GM12878 (cell line): ENCODE measurements at regions not wholly inside any gene's neighbourhood (a gene's known extent, or its start where the extent isn't known, plus 50 kb on each side); places are given as distances from the start of the nearest gene placed in this dataset.
A peak's percentile ranks its signal among the peaks of the same experiment; 100 is the strongest.

Experiments
- ATAC-seq: fragments of 200-7000 bp; cut with Tn5 transposase; 3 replicates; pipeline ENCODE4 v1.9.1; 2020; ENCODE audit warnings: mild to moderate bottlenecking, moderate library complexity
- BruUV-seq: library from RNA; stranded (reverse); fragments of 400-500 nt; replicated peaks from 2 replicates; lab custom pipeline; 2021; lab: Mats Ljungman, UMichigan
- CTCF ChIA-PET: fragments of 300-600 bp; sonication (Branson Sonifier 250); formaldehyde crosslinking; extraction: SDS; loops from one replicate; lab custom pipeline; 2021; ENCODE audit warnings: inconsistent platforms; lab: Yijun Ruan, JAX
- POLR2A ChIA-PET: fragments of 350-600 bp; formaldehyde crosslinking; extraction: SDS; loops from one replicate; lab custom pipeline; 2021; ENCODE audit warnings: inconsistent platforms; lab: Charles Lee
- RAD21 ChIA-PET: fragments of 300-600 bp; sonication (Branson Sonifier 250); formaldehyde crosslinking; loops from one replicate; lab custom pipeline; 2023; ENCODE audit warnings: antibody characterized with exemption; ENCODE audit not compliant: unreplicated experiment; lab: Charles Lee
- SMC1A ChIA-PET: fragments of 300-600 bp; sonication (Branson Sonifier 250); formaldehyde crosslinking; loops from one replicate; lab custom pipeline; 2023; ENCODE audit not compliant: unreplicated experiment, uncharacterized antibody; lab: Charles Lee
- DNase-seq: peaks from one replicate; pipeline ENCODE4 v3.0.0-alpha.2; 2011; ENCODE audit warnings: low read depth, low spot score
- FAIRE-seq: peaks from 3 replicates; lab custom pipeline; 2011; peaks lifted over from hg19 to GRCh38; lab: Jason Lieb, UNC
- H2AFZ ChIP-seq: 2 replicates; pipeline ENCODE4 v1.6.0; 2011; ENCODE audit warnings: low read depth, low read length, control low read depth; ENCODE audit not compliant: control insufficient read depth
- H3K27ac ChIP-seq: 2 replicates; pipeline ENCODE4 v1.5.1; 2011; ENCODE audit warnings: control low read depth; ENCODE audit not compliant: control insufficient read depth, insufficient read depth
- H3K27me3 ChIP-seq, 2 experiments: replicated peaks in 1 of 2; 2 replicates each; pipeline versions ENCODE4 v1.6.0 to v1.6.1; 2011; ENCODE audit warnings: low read length in 1 of 2; ENCODE audit not compliant: control insufficient read depth in 2 of 2, insufficient read depth in 2 of 2
- H3K36me3 ChIP-seq, 2 experiments: 2 replicates each; pipeline ENCODE4 v1.5.1; 2011; ENCODE audit warnings: low read length in 1 of 2; ENCODE audit not compliant: control insufficient read depth in 2 of 2, insufficient read depth in 2 of 2
- H3K4me1 ChIP-seq: 2 replicates; pipeline ENCODE4 v1.6.1; 2011; ENCODE audit warnings: mild to moderate bottlenecking, low read length, moderate library complexity, mixed read lengths; ENCODE audit not compliant: control insufficient read depth, insufficient read depth
- H3K4me2 ChIP-seq: 2 replicates; pipeline ENCODE4 v1.6.0; 2011; ENCODE audit warnings: control low read depth; ENCODE audit not compliant: control insufficient read depth, insufficient read depth
- H3K4me3 ChIP-seq: fragments of 200-600 bp; sonication (generic); 2 replicates; pipeline ENCODE4 v1.5.1; 2016
- H3K79me2 ChIP-seq: 2 replicates; pipeline ENCODE4 v1.6.0; 2011; ENCODE audit warnings: low read length; ENCODE audit not compliant: control insufficient read depth, insufficient read depth
- H3K9ac ChIP-seq: 2 replicates; pipeline ENCODE4 v1.8.0; 2011; ENCODE audit warnings: low read length, control low read depth, mixed read lengths; ENCODE audit not compliant: control insufficient read depth, insufficient read depth
- H3K9me3 ChIP-seq: replicated peaks from 3 replicates; pipeline ENCODE4 v1.5.1; 2011; ENCODE audit warnings: mild to moderate bottlenecking, low read length; ENCODE audit not compliant: control insufficient read depth, insufficient read depth
- H4K20me1 ChIP-seq: 2 replicates; pipeline ENCODE4 v1.6.0; 2011; ENCODE audit not compliant: control insufficient read depth, insufficient read depth
- BMI1 ChIP-seq: fragments of 450-650 bp; IDR thresholded peaks from 2 replicates; pipeline ENCODE4 v1.6.1; 2016; ENCODE audit warnings: mild to moderate bottlenecking, moderate library complexity, borderline replicate concordance
- CUX1 ChIP-seq: IDR thresholded peaks from 2 replicates; pipeline ENCODE4 v1.6.1; 2012; ENCODE audit warnings: improper control_type of control experiment, low read depth, low read length; ENCODE audit not compliant: insufficient replicate concordance
- FOXK2 ChIP-seq: fragments of 450-650 bp; IDR thresholded peaks from 2 replicates; pipeline ENCODE4 v1.6.1; 2017; ENCODE audit warnings: mild to moderate bottlenecking, moderate library complexity
- MYB ChIP-seq: fragments of 150-350 bp; IDR thresholded peaks from 2 replicates; pipeline ENCODE4 v1.6.1; 2014; ENCODE audit warnings: mild to moderate bottlenecking, low read depth, low read length, borderline replicate concordance
- NR2C2 ChIP-seq: IDR thresholded peaks from 2 replicates; pipeline ENCODE4 v1.6.1; 2011; ENCODE audit warnings: borderline replicate concordance, low read depth; ENCODE audit not compliant: control insufficient read depth, insufficient read length
- RAD51 ChIP-seq: fragments of 450-650 bp; IDR thresholded peaks from 2 replicates; pipeline ENCODE4 v1.6.1; 2016; ENCODE audit warnings: moderate library complexity, mild to moderate bottlenecking, inconsistent platforms
- SIX5 ChIP-seq: IDR thresholded peaks from 2 replicates; pipeline ENCODE4 v1.6.1; 2011; ENCODE audit warnings: mild to moderate bottlenecking, low read depth, low read length, moderate library complexity; ENCODE audit not compliant: severe bottlenecking
- SPI1 ChIP-seq: IDR thresholded peaks from 2 replicates; pipeline ENCODE4 v1.6.1; 2011; ENCODE audit warnings: low read depth, mild to moderate bottlenecking, low read length, moderate library complexity, borderline replicate concordance; ENCODE audit not compliant: insufficient read depth
- SUPT20H ChIP-seq: IDR thresholded peaks from 2 replicates; pipeline ENCODE4 v1.6.1; 2011; ENCODE audit warnings: low read depth, mild to moderate bottlenecking, low read length, moderate library complexity, borderline replicate concordance; ENCODE audit not compliant: control insufficient read depth
- YY1 ChIP-seq: IDR thresholded peaks from 2 replicates; pipeline ENCODE4 v1.6.1; 2011; ENCODE audit warnings: low read depth, mild to moderate bottlenecking, low read length
- WGBS: methylation state at CpG from one replicate; pipeline ENCODE4 v1.1.6; 2016; ENCODE audit warnings: low lambda C conversion rate; ENCODE audit not compliant: insufficient replicate concordance, insufficient coverage; ENCODE audit errors: missing lambda C conversion rate; 5-methylcytosine and 5-hydroxymethylcytosine counted together
- in situ Hi-C: fragments of 300-500 bp; cut with MboI; formaldehyde crosslinking; loops from 9 replicates; pipeline ENCODE4 v1.14.3; 2018; ENCODE audit warnings: mixed read lengths
- intact Hi-C: fragments of 100-400 bp; cut with micrococcal nuclease; formaldehyde crosslinking; loops from one replicate; pipeline ENCODE4 v1.14.2; 2022; ENCODE audit not compliant: unreplicated experiment

- no peaks in the 10 kb centered on the region for H3K79me2 ChIP-seq
- H3K27ac ChIP-seq, result no peak overlapping the region
- no peak for DNase-seq
- POLR2A ChIA-PET, result no interaction called here
- H2AFZ ChIP-seq, result no peak overlapping the region
- no peaks in the 10 kb centered on the region; the same call in 2 of the 3 replicates for H3K9me3 ChIP-seq
- no peak for TF ChIP-seq SIX5
- no peak for TF ChIP-seq SUPT20H
- no peak for TF ChIP-seq RAD51
- no peak for TF ChIP-seq SPI1
- no peak for TF ChIP-seq FOXK2
- TF ChIP-seq BMI1, result no peak
- TF ChIP-seq YY1, result no peak
- no TSS peak for BruUV-seq
- RAD21 ChIA-PET, result no interaction called here
- SMC1A ChIA-PET, result no interaction called here
- no peak overlapping the region for H3K4me2 ChIP-seq
- FAIRE-seq, result no peak
- CTCF ChIA-PET, result interaction anchor here (0.7 kb wide), 1 partner anchor 508 kb away, joined by 4 read pairs; no protein-coding TSS in a partner anchor
- no peak for ATAC-seq
- no peaks in the 10 kb centered on the region for H3K4me1 ChIP-seq
- WGBS, result 14% methylated on average over 5 of the region's 5 CpGs
- no peaks in the 10 kb centered on the region for H4K20me1 ChIP-seq
- H3K27me3 ChIP-seq, result no peaks in the 10 kb centered on the region
- no peak overlapping the region for H3K4me3 ChIP-seq
- intact Hi-C loops (no loop called here), in situ Hi-C loops (no loop called here)
- no peak overlapping the region for H3K9ac ChIP-seq
- H3K36me3 ChIP-seq, result no peaks in the 10 kb centered on the region
Observed at GRCh38 chr6:154649721-154650120, 83.5 kb upstream of the SCAF8 start.

GRCh38 chr6:154650351-154650750, 82.9 kb upstream of the SCAF8 start:
- in situ Hi-C loops (no loop called here), intact Hi-C loops (no loop called here)
- ChIA-PET POLR2A (interaction anchor here (0.7 kb wide), 1 partner anchor 11 kb away, joined by 3 read pairs; no protein-coding TSS in a partner anchor), RAD21 (no interaction called here), SMC1A (no interaction called here), CTCF (interaction anchor here (0.7 kb wide), 1 partner anchor 509 kb away, joined by 4 read pairs; no protein-coding TSS in a partner anchor)
- no peak overlapping the region for H3K27ac ChIP-seq
- H3K79me2 ChIP-seq, result no peaks in the 10 kb centered on the region
- TF ChIP-seq CUX1, result no peak
- no peak for TF ChIP-seq MYB
- TF ChIP-seq NR2C2, result no peak
- H4K20me1 ChIP-seq, result no peaks in the 10 kb centered on the region
- no peaks in the 10 kb centered on the region for H3K36me3 ChIP-seq
- H2AFZ ChIP-seq, result no peak overlapping the region
- no peaks in the 10 kb centered on the region; the same call in 2 of the 3 replicates for H3K9me3 ChIP-seq
- no peak overlapping the region for H3K4me2 ChIP-seq
- BruUV-seq, result no TSS peak
- WGBS, result 14% methylated on average over 2 of the region's 2 CpGs
- no peak overlapping the region for H3K4me3 ChIP-seq
- H3K4me1 ChIP-seq, result no peaks in the 10 kb centered on the region
- no peak overlapping the region for H3K9ac ChIP-seq
- FAIRE-seq (no peak), DNase-seq (no peak), ATAC-seq (0 out of 3 replicates have a peak, but pooled peaks have one; percentile 20)
- no peaks in the 10 kb centered on the region for H3K27me3 ChIP-seq
